Glutamatergic neuron (in vitro differentiated cells): ENCODE measurements at regions not wholly inside any gene's neighbourhood (a gene's known extent, or its start where the extent isn't known, plus 50 kb on each side); places are given as distances from the start of the nearest gene placed in this dataset.

Experiments used
- DNase-seq: peaks from one replicate; pipeline ENCODE4 v3.0.0; 2022
- H3K27ac Mint-ChIP-seq: one replicate; pipeline ENCODE4 v1.8.0; 2020; ENCODE audit warnings: mild to moderate bottlenecking, mixed read lengths, inconsistent platforms; ENCODE audit not compliant: unreplicated experiment
- H3K27me3 Mint-ChIP-seq: one replicate; pipeline ENCODE4 v1.8.0; 2020; ENCODE audit warnings: mild to moderate bottlenecking, moderate library complexity, mixed read lengths, inconsistent platforms; ENCODE audit not compliant: unreplicated experiment
- H3K36me3 Mint-ChIP-seq: one replicate; pipeline ENCODE4 v1.8.0; 2020; ENCODE audit warnings: mild to moderate bottlenecking, mixed read lengths, inconsistent platforms; ENCODE audit not compliant: unreplicated experiment
- H3K4me1 Mint-ChIP-seq: one replicate; pipeline ENCODE4 v1.8.0; 2020; ENCODE audit warnings: mild to moderate bottlenecking, low read depth, mixed read lengths, inconsistent platforms; ENCODE audit not compliant: unreplicated experiment
- H3K4me3 Mint-ChIP-seq: one replicate; pipeline ENCODE4 v1.8.0; 2020; ENCODE audit warnings: mild to moderate bottlenecking, mixed read lengths, inconsistent platforms; ENCODE audit not compliant: unreplicated experiment
- H3K9me3 Mint-ChIP-seq: one replicate; pipeline ENCODE4 v1.8.0; 2020; ENCODE audit warnings: mild to moderate bottlenecking, moderate library complexity, mixed read lengths, inconsistent platforms; ENCODE audit not compliant: unreplicated experiment
- CTCF ChIP-seq: fragments of 200-600 bp; sonication (generic); IDR thresholded peaks from one replicate; pipeline ENCODE4 v1.5.0; 2021; ENCODE audit not compliant: partially characterized antibody, unreplicated experiment

GRCh38 chr4:17068392-17068791, 169.9 kb upstream of the LDB2 start:
- no peak for DNase-seq
- no peak for TF ChIP-seq CTCF
- H3K4me1 Mint-ChIP-seq: no peaks in the 10 kb centered on the region
- H3K27ac Mint-ChIP-seq: no peak overlapping the region
- H3K36me3 Mint-ChIP-seq: no peaks in the 10 kb centered on the region
- H3K27me3 Mint-ChIP-seq: no peaks in the 10 kb centered on the region
- H3K9me3 Mint-ChIP-seq: no peaks in the 10 kb centered on the region
- no peak overlapping the region for H3K4me3 Mint-ChIP-seq

GRCh38 chr4:17066972-17067371, 168.5 kb upstream of the LDB2 start:
- TF ChIP-seq CTCF: no peak
- Mint-ChIP-seq H3K4me1 (no peaks in the 10 kb centered on the region), H3K27ac (no peak overlapping the region), H3K36me3 (no peaks in the 10 kb centered on the region), H3K9me3 (no peaks in the 10 kb centered on the region), H3K4me3 (no peak overlapping the region), H3K27me3 (no peaks in the 10 kb centered on the region)
- no peak for DNase-seq

- no peak for DNase-seq
- Mint-ChIP-seq H3K4me1 (no peaks in the 10 kb centered on the region), H3K27ac (no peak overlapping the region), H3K4me3 (no peak overlapping the region), H3K9me3 (no peaks in the 10 kb centered on the region), H3K36me3 (no peaks in the 10 kb centered on the region), H3K27me3 (no peaks in the 10 kb centered on the region)
- no peak for TF ChIP-seq CTCF
These were observed 167.8 kb upstream of the LDB2 start for GRCh38 chr4:17066236-17066635.

- Mint-ChIP-seq H3K4me3 (no peak overlapping the region), H3K27ac (no peak overlapping the region), H3K4me1 (no peaks in the 10 kb centered on the region), H3K36me3 (no peaks in the 10 kb centered on the region), H3K9me3 (no peaks in the 10 kb centered on the region), H3K27me3 (no peaks in the 10 kb centered on the region)
- no peak for TF ChIP-seq CTCF
- no peak for DNase-seq
These were observed 167.4 kb upstream of the LDB2 start for GRCh38 chr4:17065821-17066220.

- no peaks in the 10 kb centered on the region for H3K4me1 Mint-ChIP-seq
- no peaks in the 10 kb centered on the region for H3K27me3 Mint-ChIP-seq
- no peak overlapping the region for H3K4me3 Mint-ChIP-seq
- TF ChIP-seq CTCF: no peak
- no peaks in the 10 kb centered on the region for H3K36me3 Mint-ChIP-seq
- H3K9me3 Mint-ChIP-seq: no peaks in the 10 kb centered on the region
- no peak overlapping the region for H3K27ac Mint-ChIP-seq
- DNase-seq: no peak
These were observed 166.5 kb upstream of the LDB2 start for GRCh38 chr4:17064959-17065358.
